GM23338 (cell line): ENCODE measurements at regions not wholly inside any gene's neighbourhood (a gene's known extent, or its start where the extent isn't known, plus 50 kb on each side); places are given as distances from the start of the nearest gene placed in this dataset.

Experiments
- ATAC-seq: fragments of 200-7000 bp; cut with Tn5 transposase; 3 replicates; pipeline ENCODE4 v1.9.1; 2020
- DNase-seq: peaks from one replicate; pipeline ENCODE4 v3.0.0-alpha.2; 2015; ENCODE audit warnings: low spot score
- H2AFZ ChIP-seq: fragments of 200-600 bp; sonication (generic); 2 replicates; pipeline ENCODE4 v1.8.0; 2016; ENCODE audit warnings: antibody characterized with exemption, mild to moderate bottlenecking, moderate library complexity
- H3F3A ChIP-seq: fragments of 200-600 bp; sonication (generic); replicated peaks from 2 replicates; pipeline ENCODE4 v1.8.0; 2017; ENCODE audit warnings: antibody characterized with exemption, mixed run types, low read depth
- H3K27ac ChIP-seq: fragments of 200-600 bp; sonication (generic); 2 replicates; pipeline ENCODE4 v1.6.1; 2016; ENCODE audit warnings: low read depth
- H3K27me3 ChIP-seq: fragments of 200-600 bp; sonication (generic); 2 replicates; pipeline ENCODE4 v1.8.0; 2016; ENCODE audit warnings: mild to moderate bottlenecking, mixed run types, moderate library complexity; ENCODE audit not compliant: insufficient read depth
- H3K36me3 ChIP-seq: fragments of 200-600 bp; sonication (generic); 2 replicates; pipeline ENCODE4 v1.8.0; 2016; ENCODE audit warnings: mild to moderate bottlenecking; ENCODE audit not compliant: insufficient read depth
- H3K4me1 ChIP-seq: fragments of 200-600 bp; sonication (generic); 2 replicates; pipeline ENCODE4 v1.8.0; 2016; ENCODE audit warnings: mild to moderate bottlenecking, moderate library complexity; ENCODE audit not compliant: insufficient read depth
- H3K4me2 ChIP-seq: fragments of 200-600 bp; sonication (generic); 2 replicates; pipeline ENCODE4 v1.7.1; 2017; ENCODE audit warnings: mixed run types
- H3K4me3 ChIP-seq: fragments of 200-600 bp; sonication (generic); 2 replicates; pipeline ENCODE4 v1.6.1; 2016; ENCODE audit warnings: mixed run types
- H3K79me2 ChIP-seq: fragments of 200-600 bp; sonication (generic); replicated peaks from 2 replicates; pipeline ENCODE4 v1.8.0; 2017; ENCODE audit warnings: mild to moderate bottlenecking; ENCODE audit not compliant: insufficient read depth
- H3K9me2 ChIP-seq: fragments of 200-600 bp; sonication (generic); 2 replicates; pipeline ENCODE4 v1.8.0; 2017; ENCODE audit not compliant: insufficient read depth
- H4K20me1 ChIP-seq: fragments of 200-600 bp; sonication (generic); replicated peaks from 2 replicates; pipeline ENCODE4 v1.8.0; 2017; ENCODE audit warnings: mild to moderate bottlenecking; ENCODE audit not compliant: insufficient read depth
- H3K27ac Mint-ChIP-seq: 2 replicates; pipeline ENCODE4 v1.8.0; 2020; ENCODE audit warnings: inconsistent platforms, mild to moderate bottlenecking, moderate library complexity, mixed read lengths
- H3K27me3 Mint-ChIP-seq: 3 replicates; pipeline ENCODE4 v1.8.0; 2022; ENCODE audit warnings: low read depth, mild to moderate bottlenecking, moderate library complexity, mixed read lengths, inconsistent platforms; ENCODE audit not compliant: insufficient read depth, poor library complexity
- H3K36me3 Mint-ChIP-seq: 3 replicates; pipeline ENCODE4 v1.8.0; 2021; ENCODE audit warnings: low read depth, mild to moderate bottlenecking, inconsistent platforms, moderate library complexity, mixed read lengths
- H3K4me1 Mint-ChIP-seq: 3 replicates; pipeline ENCODE4 v1.8.0; 2020; ENCODE audit warnings: mild to moderate bottlenecking, inconsistent platforms, mixed read lengths
- H3K4me3 Mint-ChIP-seq: 3 replicates; pipeline ENCODE4 v1.8.0; 2021; ENCODE audit warnings: moderate library complexity, mild to moderate bottlenecking, inconsistent platforms, mixed read lengths
- H3K9me3 Mint-ChIP-seq: 3 replicates; pipeline ENCODE4 v1.8.0; 2020; ENCODE audit warnings: moderate library complexity, mild to moderate bottlenecking, inconsistent platforms, mixed read lengths
- EZH2 ChIP-seq: fragments of 200-600 bp; sonication (generic); IDR thresholded peaks from one replicate; pipeline ENCODE4 v1.8.0; 2017; ENCODE audit warnings: antibody characterized with exemption, mild to moderate bottlenecking, low read depth; ENCODE audit not compliant: unreplicated experiment
- JUNB ChIP-seq: IDR thresholded peaks from one replicate; pipeline ENCODE4 v1.6.1; 2016; ENCODE audit warnings: antibody characterized with exemption; ENCODE audit not compliant: unreplicated experiment
- NANOG ChIP-seq: IDR thresholded peaks from 2 replicates; pipeline ENCODE4 v1.6.1; 2016; ENCODE audit warnings: antibody characterized with exemption, borderline replicate concordance
- STAT1 ChIP-seq: IDR thresholded peaks from one replicate; pipeline ENCODE4 v1.6.1; 2016; ENCODE audit warnings: antibody characterized with exemption; ENCODE audit not compliant: unreplicated experiment
- ZNF331 ChIP-seq: fragments of 250-450 bp; sonication (Bioruptor Pico); IDR thresholded peaks from 2 replicates; pipeline ENCODE4 v1.5.0; 2020; ENCODE audit warnings: low read depth, mild to moderate bottlenecking, moderate library complexity
- TF ChIP-seq, protein P1 (sequence below): fragments of 250-450 bp; sonication (Bioruptor Pico); IDR thresholded peaks from 2 replicates; pipeline ENCODE4 v1.5.0; 2020; ENCODE audit warnings: mild to moderate bottlenecking, moderate library complexity
- TF ChIP-seq, protein P2 (sequence below): IDR thresholded peaks from one replicate; pipeline ENCODE4 v1.6.1; 2018; ENCODE audit warnings: antibody characterized with exemption; ENCODE audit not compliant: unreplicated experiment

DNA sequence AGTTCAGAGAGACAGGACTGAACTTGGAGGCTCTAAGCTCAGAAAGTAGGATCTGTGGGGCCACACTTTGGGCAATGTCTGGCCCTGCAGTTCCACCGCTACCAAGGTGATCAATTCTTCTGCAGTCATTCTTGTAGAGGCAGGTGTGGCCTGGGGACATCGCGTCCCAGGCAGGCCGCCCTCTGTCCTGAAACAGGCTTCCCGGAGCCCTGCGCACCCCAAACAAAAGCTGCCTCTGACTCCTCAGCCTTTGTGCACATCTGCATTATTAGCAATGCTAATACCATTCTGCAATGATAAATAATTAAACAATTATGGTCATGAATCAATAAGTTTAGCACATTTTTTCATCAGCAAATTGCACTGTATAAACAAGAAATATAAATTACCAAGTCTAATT is 160.2 kb downstream of the URI1 start:
- Mint-ChIP-seq H3K9me3 (peaks cover 5% of the 10 kb centered on the region), H3K4me1 (no peaks in the 10 kb centered on the region), H3K27ac (no peak overlapping the region; the same call in 1 of the 2 replicates), H3K4me3 (no peak overlapping the region), H3K27me3 (peaks cover 10% of the 10 kb centered on the region), H3K36me3 (peaks cover 7% of the 10 kb centered on the region; the same call in 1 of the 3 replicates)
- H2AFZ ChIP-seq = no peak overlapping the region
- H3K27ac ChIP-seq = no peak overlapping the region
- no peak for TF ChIP-seq EZH2
- H3K79me2 ChIP-seq = no peaks in the 10 kb centered on the region
- no peak overlapping the region for H3K4me2 ChIP-seq
- H3K4me1 ChIP-seq = no peaks in the 10 kb centered on the region
- H3K9me2 ChIP-seq = peaks cover 9% of the 10 kb centered on the region; the same call in 1 of the 2 replicates
- ATAC-seq (no peak), DNase-seq (no peak)
- H3K27me3 ChIP-seq = no peaks in the 10 kb centered on the region
- no peaks in the 10 kb centered on the region for H4K20me1 ChIP-seq
- no peak overlapping the region for H3K4me3 ChIP-seq
- H3K36me3 ChIP-seq = no peaks in the 10 kb centered on the region; the same call in 1 of the 2 replicates
- H3F3A ChIP-seq = no peaks in the 10 kb centered on the region

DNA sequence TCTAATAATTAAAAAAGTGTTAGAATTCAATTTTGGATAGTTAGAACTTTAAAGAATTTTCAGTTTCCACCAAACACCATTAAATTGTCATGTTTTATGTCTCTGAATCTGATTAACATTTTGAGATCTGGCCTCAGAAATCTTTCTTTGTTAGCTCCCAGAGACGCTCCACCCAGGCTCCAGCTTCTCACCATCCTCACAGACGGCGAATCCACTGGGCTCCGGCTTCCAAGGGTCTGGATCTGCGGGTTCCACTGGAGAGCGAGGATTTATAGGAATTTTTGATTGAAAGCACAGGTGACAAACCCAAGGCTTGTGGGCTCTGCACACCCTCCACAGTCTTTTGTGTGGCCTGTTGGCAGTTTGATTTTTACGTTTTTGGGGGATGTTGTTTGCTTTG is 160.6 kb downstream of the URI1 start:
- peaks cover 13% of the 10 kb centered on the region for H3K27me3 Mint-ChIP-seq
- H3K4me3 ChIP-seq = no peak overlapping the region
- no peak for DNase-seq
- ATAC-seq = no peak
- H2AFZ ChIP-seq = no peak overlapping the region
- no peaks in the 10 kb centered on the region for H3K4me1 ChIP-seq
- peaks cover 7% of the 10 kb centered on the region; the same call in 1 of the 3 replicates for H3K36me3 Mint-ChIP-seq
- peaks cover 5% of the 10 kb centered on the region for H3K9me3 Mint-ChIP-seq
- no peak for TF ChIP-seq JUNB
- H3K4me1 Mint-ChIP-seq = peaks cover 2% of the 10 kb centered on the region; the same call in 1 of the 3 replicates
- no peak overlapping the region for H3K4me2 ChIP-seq
- H3K27ac Mint-ChIP-seq = no peak overlapping the region
- no peaks in the 10 kb centered on the region for H3K79me2 ChIP-seq
- no peaks in the 10 kb centered on the region for H3K27me3 ChIP-seq
- no peaks in the 10 kb centered on the region; the same call in 1 of the 2 replicates for H3K36me3 ChIP-seq
- no peaks in the 10 kb centered on the region for H4K20me1 ChIP-seq
- no peak overlapping the region for H3K4me3 Mint-ChIP-seq
- H3K27ac ChIP-seq = no peak overlapping the region
- no peaks in the 10 kb centered on the region for H3F3A ChIP-seq
- H3K9me2 ChIP-seq = peaks cover 9% of the 10 kb centered on the region; the same call in 1 of the 2 replicates

DNA sequence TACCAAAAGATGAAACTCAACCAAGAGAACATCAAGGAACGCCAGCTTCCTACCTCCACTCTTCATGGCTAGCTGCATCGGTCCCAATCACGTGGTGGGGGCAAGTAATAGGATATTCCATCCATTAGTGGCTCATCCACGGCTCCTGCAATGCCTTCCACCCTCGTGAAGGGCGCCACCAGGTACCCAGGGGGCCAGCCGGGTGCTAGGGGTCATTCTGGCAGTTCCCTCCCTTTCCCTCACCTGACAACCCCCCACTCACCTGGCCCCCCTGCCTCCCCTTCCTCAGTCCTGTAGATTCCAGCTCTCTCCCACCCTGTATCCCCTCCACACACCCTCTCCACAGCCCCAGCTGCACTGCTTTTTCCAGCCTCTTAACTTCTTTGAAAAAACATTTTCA is 161.9 kb downstream of the URI1 start:
- Histone ChIP-seq H3F3A (no peaks in the 10 kb centered on the region), H4K20me1 (no peaks in the 10 kb centered on the region), H3K36me3 (no peaks in the 10 kb centered on the region; the same call in 1 of the 2 replicates), H3K27me3 (no peaks in the 10 kb centered on the region), H3K4me3 (no peak overlapping the region), H3K9me2 (peaks cover 9% of the 10 kb centered on the region; the same call in 1 of the 2 replicates), H3K79me2 (no peaks in the 10 kb centered on the region), H2AFZ (no peak overlapping the region), H3K4me2 (no peak overlapping the region), H3K27ac (no peak overlapping the region), H3K4me1 (no peaks in the 10 kb centered on the region)
- H3K4me3 Mint-ChIP-seq = no peak overlapping the region
- DNase-seq (no peak), ATAC-seq (no peak)
- H3K27me3 Mint-ChIP-seq = peaks cover 13% of the 10 kb centered on the region
- peaks cover 7% of the 10 kb centered on the region; the same call in 1 of the 3 replicates for H3K36me3 Mint-ChIP-seq
- no peak overlapping the region for H3K27ac Mint-ChIP-seq
- peaks cover 5% of the 10 kb centered on the region for H3K9me3 Mint-ChIP-seq
- peaks cover 2% of the 10 kb centered on the region; the same call in 1 of the 3 replicates for H3K4me1 Mint-ChIP-seq
- TF ChIP-seq NANOG = no peak
- no peak for TF ChIP-seq ZNF331 (CRISPR knock-in tag)
- TF ChIP-seq, protein P1, sequence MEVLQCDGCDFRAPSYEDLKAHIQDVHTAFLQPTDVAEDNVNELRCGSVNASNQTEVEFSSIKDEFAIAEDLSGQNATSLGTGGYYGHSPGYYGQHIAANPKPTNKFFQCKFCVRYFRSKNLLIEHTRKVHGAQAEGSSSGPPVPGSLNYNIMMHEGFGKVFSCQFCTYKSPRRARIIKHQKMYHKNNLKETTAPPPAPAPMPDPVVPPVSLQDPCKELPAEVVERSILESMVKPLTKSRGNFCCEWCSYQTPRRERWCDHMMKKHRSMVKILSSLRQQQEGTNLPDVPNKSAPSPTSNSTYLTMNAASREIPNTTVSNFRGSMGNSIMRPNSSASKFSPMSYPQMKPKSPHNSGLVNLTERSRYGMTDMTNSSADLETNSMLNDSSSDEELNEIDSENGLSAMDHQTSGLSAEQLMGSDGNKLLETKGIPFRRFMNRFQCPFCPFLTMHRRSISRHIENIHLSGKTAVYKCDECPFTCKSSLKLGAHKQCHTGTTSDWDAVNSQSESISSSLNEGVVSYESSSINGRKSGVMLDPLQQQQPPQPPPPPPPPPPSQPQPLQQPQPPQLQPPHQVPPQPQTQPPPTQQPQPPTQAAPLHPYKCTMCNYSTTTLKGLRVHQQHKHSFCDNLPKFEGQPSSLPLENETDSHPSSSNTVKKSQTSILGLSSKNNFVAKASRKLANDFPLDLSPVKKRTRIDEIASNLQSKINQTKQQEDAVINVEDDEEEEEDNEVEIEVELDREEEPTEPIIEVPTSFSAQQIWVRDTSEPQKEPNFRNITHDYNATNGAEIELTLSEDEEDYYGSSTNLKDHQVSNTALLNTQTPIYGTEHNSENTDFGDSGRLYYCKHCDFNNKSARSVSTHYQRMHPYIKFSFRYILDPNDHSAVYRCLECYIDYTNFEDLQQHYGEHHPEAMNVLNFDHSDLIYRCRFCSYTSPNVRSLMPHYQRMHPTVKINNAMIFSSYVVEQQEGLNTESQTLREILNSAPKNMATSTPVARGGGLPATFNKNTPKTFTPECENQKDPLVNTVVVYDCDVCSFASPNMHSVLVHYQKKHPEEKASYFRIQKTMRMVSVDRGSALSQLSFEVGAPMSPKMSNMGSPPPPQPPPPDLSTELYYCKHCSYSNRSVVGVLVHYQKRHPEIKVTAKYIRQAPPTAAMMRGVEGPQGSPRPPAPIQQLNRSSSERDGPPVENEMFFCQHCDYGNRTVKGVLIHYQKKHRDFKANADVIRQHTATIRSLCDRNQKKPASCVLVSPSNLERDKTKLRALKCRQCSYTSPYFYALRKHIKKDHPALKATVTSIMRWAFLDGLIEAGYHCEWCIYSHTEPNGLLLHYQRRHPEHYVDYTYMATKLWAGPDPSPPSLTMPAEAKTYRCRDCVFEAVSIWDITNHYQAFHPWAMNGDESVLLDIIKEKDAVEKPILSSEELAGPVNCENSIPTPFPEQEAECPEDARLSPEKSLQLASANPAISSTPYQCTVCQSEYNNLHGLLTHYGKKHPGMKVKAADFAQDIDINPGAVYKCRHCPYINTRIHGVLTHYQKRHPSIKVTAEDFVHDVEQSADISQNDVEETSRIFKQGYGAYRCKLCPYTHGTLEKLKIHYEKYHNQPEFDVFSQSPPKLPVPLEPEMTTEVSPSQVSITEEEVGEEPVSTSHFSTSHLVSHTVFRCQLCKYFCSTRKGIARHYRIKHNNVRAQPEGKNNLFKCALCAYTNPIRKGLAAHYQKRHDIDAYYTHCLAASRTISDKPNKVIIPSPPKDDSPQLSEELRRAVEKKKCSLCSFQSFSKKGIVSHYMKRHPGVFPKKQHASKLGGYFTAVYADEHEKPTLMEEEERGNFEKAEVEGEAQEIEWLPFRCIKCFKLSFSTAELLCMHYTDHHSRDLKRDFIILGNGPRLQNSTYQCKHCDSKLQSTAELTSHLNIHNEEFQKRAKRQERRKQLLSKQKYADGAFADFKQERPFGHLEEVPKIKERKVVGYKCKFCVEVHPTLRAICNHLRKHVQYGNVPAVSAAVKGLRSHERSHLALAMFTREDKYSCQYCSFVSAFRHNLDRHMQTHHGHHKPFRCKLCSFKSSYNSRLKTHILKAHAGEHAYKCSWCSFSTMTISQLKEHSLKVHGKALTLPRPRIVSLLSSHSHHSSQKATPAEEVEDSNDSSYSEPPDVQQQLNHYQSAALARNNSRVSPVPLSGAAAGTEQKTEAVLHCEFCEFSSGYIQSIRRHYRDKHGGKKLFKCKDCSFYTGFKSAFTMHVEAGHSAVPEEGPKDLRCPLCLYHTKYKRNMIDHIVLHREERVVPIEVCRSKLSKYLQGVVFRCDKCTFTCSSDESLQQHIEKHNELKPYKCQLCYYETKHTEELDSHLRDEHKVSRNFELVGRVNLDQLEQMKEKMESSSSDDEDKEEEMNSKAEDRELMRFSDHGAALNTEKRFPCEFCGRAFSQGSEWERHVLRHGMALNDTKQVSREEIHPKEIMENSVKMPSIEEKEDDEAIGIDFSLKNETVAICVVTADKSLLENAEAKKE (CRISPR knock-in tag) = no peak
- TF ChIP-seq EZH2 = no peak
- no peak for TF ChIP-seq JUNB
- no peak for TF ChIP-seq STAT1
- TF ChIP-seq, protein P2, sequence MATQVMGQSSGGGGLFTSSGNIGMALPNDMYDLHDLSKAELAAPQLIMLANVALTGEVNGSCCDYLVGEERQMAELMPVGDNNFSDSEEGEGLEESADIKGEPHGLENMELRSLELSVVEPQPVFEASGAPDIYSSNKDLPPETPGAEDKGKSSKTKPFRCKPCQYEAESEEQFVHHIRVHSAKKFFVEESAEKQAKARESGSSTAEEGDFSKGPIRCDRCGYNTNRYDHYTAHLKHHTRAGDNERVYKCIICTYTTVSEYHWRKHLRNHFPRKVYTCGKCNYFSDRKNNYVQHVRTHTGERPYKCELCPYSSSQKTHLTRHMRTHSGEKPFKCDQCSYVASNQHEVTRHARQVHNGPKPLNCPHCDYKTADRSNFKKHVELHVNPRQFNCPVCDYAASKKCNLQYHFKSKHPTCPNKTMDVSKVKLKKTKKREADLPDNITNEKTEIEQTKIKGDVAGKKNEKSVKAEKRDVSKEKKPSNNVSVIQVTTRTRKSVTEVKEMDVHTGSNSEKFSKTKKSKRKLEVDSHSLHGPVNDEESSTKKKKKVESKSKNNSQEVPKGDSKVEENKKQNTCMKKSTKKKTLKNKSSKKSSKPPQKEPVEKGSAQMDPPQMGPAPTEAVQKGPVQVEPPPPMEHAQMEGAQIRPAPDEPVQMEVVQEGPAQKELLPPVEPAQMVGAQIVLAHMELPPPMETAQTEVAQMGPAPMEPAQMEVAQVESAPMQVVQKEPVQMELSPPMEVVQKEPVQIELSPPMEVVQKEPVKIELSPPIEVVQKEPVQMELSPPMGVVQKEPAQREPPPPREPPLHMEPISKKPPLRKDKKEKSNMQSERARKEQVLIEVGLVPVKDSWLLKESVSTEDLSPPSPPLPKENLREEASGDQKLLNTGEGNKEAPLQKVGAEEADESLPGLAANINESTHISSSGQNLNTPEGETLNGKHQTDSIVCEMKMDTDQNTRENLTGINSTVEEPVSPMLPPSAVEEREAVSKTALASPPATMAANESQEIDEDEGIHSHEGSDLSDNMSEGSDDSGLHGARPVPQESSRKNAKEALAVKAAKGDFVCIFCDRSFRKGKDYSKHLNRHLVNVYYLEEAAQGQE = no peak
